HG03060 (cell line): ENCODE measurements at regions not wholly inside any gene's neighbourhood (a gene's known extent, or its start where the extent isn't known, plus 50 kb on each side); places are given as distances from the start of the nearest gene placed in this dataset.

ENCODE experiments used
- ATAC-seq: cut with Tn5 transposase; IDR thresholded peaks from one replicate; pipeline ENCODE4 v1.9.1; 2021; ENCODE audit warnings: low read depth, moderate number of reproducible peaks; ENCODE audit not compliant: unreplicated experiment

DNA sequence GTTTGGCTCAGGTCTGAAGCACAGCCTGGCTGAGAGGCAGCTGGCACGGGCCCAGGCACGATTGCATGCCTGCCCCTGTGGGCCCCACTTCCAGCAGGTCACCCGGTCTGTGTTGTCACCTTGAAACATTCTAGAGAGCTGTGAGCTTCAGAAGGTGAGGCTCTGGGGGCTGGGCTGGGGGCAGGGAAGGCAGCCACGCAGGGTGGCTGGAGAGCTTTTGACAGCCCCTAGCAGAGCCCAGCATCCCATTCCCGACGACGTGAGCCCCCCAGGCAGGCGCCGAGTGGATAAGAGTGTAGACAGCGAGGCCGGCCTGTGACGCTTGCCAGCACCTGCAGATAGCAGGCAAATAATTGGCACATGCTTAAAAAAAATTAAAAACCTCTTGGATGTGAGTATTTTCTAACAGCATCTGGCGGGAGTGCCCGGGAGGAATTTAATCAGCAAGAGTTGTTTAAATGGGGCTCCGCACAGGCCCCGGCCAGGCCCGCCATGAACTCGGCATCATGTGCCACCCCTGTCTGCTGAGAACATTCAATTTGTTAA is 212.0 kb upstream of the TBX20 start:
- ATAC-seq: no peak

DNA sequence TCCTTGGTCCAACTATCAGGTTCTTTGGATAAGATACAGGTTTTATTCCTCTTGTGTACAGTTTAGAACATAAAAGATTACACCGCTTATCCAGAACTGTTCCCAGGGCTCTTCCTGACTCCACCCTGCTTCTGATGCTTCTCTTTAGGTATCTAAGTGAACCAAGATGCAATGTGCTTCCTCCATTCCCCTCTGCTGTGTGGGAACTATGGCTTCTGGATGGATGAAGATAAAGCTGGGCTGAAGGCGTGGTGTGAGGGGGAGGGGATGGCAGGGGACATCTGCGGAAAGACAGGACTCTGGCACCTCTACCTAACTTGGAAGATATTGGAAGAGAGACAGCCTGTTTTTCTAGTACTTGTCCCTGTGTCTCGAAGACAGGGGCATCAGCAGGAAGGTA is 209.9 kb upstream of the TBX20 start:
- no peak for ATAC-seq

DNA sequence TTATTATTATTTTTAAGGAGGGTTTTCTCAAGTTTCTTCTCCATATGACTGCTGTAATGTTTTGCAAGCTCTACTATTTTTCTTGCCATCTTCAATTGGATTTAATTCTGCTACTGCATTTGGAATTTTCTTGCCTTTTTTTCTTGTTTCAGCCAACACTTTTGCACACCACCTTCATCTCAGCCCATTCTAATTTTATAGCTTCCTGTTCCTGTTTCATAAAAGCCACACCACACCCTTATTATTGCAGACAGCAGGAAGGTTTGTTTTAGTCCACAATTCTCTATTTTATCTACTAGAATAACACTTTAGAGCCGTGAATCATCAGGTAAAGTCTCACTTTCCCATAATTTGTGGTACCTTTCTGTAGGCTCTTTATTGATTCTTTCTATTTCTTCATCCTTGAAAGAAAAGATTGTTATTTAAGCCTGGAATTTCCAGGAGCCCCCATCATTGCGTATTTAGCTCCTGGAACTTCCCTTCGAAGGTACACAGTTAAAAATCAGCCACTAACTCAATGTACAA is 209.3 kb upstream of the TBX20 start:
- ATAC-seq: no peak

DNA sequence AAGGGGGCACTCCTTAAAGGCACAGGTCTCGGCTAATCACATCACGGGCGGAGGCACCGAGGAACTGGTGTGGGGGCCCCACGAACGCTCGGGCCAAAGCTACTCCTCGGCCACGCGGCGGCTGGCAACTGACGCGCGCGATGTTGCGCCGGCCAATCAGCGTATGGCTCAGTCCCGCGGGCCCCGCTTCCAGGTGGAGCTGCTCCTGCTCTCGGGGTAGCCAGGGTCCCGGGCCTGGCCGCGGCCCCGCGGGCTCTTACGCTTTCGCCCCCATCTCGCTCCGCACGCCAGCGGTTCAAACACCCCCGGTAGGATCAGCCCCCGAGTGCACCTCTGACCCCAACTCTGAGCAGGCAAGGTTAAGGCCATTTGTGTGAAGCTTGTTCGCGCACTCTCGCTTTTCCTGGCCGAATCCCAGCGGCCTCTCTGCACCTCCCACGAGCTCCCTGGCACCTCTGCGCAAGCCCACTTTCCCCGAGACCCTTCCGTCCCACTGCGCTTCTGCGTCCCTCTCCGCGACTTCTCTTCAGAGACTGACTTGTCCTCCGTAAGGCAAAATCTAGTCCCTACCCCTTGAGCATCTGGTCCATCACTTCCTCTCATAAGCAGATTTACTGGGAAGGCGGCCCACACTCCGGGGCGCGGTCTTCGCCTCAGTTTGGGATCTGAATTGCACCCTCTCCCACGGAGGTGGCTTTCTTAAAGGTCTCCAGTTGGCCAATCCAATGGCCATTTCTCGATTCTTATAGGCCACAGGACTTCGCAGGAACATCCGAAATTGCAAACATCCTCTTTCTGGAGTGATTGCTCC is 200.9 kb upstream of the TBX20 start:
- no peak for ATAC-seq

DNA sequence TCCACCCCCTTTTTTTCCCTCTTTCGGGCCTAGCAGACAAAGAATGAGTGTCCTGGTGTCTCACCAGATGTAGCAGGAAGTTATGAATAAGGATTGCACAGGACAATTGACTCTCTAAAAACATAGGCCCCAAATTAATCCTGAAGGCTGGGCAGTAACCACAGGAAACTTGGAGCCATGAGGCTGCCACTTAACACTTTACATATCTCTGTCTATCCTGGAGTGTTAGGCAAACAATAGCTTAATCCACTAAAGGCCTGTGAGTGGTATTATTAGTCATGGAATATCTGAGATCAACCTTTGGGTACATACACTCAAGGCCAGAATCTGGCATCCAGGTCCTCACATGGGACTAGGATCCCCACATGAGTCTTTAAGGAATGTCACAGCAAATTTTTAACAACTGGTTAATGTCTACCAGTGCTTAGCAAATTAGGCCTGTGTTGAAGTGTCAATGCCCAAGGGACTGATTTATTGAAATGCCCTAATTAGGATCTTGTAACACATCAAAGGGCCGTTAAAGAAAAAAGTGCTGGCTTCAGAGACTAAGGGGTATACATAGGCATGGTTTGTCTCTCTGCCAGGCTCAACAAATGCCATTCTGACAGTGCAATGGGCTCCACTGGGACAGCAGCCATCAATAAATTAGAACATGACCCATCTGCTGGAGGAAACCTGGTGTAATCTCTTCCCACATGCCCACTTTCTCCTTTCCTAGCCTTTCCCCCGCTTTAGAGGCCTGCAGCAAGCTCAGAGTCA is 196.7 kb upstream of the TBX20 start:
- ATAC-seq: no peak

DNA sequence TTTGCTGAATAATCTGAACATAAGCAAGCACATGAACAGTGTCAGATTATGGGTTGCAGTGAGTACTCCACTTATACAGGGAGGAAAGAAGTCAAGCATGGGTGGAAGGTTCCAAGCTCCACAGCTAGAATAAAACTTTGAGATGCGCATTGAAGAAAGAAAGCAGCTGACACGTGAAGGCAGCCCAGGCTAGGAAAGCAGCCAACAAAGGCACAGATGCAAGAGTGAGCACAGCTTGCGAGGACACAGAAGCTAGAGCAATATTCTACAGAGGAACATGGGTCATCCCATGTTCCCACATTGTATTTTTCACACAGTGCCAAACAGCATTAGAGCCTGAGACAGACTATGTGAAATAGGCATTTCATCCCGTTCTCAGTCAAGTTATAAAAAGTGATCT is 194.6 kb upstream of the TBX20 start:
- no peak for ATAC-seq

DNA sequence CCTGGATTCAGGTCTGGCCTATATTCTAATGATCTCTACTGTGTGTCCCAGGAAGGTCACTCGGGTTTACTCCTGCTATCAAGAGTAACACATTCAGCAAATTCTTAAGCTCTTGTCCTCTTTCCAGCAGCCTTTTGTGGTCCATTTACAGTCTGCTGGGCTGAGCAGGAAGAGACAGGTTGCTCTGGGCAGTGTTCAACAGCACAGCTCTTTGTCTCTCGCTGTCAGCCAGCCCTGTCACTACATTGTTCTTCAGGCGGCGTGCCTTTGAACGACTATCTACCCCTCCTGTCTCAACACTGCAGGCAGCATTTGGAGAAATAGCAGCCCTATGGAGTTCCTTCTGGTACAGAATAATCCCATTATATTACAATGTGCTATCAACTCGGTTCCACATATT is 192.2 kb upstream of the TBX20 start:
- ATAC-seq: no peak

DNA sequence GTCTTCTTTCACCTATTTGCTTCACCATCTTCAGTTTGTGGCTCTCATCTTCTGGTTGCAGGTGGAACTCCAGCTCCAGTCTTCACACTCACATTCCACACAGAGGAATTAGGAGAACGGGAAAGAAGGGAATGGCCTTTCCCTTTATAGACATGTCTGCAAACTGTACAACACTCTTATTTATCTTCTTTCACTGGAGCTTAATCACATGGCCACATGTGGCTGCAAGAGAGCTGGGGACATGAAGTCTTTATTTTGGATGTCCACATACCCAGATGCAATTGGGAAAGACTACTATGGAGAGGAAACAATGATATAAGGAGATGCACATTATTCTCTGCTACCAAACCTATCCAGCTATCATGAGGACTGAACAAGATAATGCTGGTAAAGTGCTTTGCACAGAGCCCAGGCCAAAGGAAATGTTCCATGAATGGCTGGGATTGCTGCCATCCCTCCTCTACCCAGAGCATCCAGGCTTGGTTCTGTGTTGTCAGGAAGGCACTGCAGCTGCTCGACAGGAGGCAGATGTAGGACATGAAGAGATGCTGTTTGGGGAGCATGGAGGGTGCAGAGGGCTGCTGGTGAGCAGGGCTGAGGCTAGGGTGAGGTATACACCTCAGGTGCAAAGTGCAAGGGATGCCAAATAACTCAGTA is 183.8 kb upstream of the TBX20 start:
- no peak for ATAC-seq

DNA sequence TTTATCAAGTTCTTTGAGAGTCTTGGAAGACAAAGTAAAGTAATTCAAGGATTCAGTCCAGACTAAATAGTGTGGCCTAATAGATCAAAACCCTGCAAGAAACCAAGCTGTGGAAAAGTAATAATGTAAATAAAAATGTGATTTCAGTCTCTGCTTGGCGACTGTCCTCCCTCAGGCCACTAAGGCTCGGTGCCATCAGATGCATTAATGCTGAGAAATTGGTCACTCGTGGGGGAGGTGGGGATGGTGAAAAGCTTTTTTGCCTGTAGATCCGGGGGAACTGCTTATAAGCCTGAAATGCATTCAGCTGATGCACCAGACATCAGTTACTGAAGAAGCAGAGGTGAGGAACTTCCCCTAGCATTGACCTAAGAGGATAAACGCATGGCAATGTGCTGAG is 182.6 kb upstream of the TBX20 start:
- ATAC-seq: no peak

DNA sequence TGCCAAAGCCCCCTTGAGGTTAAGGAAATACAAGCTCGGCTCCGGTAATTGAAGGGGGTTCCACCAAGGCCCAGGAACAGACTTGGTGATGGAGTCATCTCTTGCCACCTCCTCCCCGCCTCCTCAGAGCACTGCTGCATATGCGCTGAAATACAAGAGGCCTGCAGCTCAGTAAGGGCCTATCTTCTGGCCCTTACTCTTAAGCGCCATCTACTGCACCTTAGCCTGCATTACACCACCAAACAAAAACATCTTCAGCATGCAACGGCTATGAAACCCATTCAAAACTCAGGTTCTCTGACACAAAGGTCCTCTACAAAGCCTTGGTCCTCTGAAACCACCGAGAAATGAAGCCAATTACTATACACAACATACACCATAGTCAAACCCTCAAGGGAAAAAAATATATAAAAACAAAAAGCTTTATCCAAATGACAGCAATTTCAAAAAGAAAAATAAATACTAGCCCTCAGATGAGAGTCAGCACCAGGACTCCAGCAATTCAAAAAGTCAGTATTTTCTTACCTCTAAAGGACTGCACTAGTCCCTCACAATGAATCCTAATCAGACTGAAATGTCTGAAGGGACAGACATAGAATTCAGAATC is 176.8 kb upstream of the TBX20 start:
- ATAC-seq: no peak

DNA sequence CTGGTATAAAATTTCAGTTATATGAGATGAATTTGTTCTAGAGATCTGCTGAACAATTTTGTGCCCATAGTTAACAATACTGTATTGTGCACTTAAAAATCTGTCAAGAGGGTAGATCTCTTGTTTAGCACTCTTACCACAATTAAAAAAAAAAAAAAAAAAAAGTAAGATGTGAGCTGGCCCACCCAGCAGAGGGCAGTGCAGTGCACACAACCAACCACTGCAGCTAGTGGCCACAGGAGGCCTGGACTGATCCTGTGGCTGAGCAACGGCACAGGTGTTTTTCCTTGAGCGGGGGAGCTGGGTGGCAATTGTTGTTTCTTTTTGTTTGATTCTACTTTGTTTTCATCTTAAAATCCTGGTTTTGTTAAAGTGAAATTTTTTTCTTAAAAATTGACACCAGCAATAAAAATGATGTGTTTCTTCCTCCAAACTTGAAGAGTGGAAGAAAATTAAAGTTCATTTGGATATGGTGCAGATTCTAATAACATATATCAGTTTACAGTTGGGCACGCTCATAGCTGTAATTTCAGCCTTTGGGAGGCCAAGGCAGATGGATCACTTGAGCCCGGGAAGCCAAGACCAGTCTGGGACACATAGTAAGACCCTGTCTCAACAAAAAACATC is 171.1 kb upstream of the TBX20 start:
- no peak for ATAC-seq

DNA sequence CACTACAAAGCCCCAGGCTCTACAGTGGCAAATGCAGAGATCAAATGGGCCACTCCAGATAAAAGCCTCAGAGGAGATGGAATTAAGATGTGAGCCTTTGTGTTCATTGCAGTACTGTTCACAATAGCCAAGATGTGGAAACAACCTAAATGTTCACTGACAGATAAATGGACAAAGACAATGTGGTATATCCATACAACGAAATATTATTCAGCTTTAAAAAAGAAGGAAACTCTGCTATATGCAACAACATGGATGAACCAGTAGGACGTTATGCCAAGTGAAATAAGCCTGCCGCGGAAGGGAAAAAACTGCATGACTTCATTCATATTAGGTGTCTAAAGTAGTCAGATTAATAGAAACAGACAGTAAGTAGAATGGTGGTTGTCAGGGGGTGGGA is 170.5 kb upstream of the TBX20 start:
- ATAC-seq: no peak

DNA sequence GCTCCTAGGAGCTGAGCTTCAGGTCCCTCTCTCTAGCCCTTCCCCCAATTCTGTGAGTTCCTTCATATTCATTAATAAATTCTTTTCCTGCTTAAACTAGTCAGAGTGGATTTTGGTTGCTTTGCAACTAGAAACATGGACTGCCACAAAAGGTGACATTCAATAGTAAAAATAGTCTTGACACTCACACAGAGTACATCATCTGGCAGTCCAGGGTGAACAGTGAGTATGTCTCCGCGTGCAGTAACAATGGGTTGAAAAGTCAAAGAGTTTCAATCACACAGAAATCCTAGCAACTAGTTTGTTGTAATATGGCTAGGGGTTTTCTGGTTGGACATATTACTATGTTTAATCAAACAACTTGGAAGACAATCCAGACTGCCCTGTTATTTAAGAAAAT is 168.8 kb upstream of the TBX20 start:
- no peak for ATAC-seq

DNA sequence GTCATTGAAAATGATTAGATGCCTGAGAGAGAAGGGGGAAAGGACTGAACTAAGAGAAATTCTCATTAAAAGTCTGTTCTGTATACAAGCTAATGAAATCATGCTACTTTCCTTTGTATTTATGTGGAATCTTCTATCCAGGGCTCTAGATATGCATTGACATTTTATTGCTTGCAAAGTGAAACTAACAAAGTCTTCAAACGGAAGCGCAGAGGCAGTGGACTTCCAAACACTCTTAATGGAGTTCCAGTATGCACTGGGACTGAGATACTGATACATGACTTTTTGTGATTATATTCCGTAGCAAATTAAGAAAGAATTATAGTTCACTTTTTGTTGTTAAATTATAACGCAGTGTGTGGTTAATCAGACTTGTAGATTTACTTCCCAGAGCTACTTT is 166.8 kb upstream of the TBX20 start:
- no peak for ATAC-seq

DNA sequence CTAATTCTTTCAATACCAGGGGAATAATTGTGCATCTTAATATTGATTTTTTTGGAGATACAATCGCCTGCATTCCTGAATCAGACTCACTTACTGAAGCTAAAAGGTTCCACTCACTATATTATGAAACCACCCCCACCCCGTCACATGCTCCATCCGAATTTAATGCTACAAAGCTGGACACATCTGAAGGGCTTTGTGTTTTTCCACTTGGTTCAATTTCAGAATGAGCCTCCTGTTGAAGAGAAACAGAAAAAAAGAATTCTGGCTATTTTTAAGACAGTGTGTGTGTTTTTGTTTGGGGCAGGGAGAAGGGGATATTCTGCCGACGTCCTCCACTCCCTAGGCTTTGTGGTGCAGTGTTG is 165.5 kb upstream of the TBX20 start:
- ATAC-seq: no peak

DNA sequence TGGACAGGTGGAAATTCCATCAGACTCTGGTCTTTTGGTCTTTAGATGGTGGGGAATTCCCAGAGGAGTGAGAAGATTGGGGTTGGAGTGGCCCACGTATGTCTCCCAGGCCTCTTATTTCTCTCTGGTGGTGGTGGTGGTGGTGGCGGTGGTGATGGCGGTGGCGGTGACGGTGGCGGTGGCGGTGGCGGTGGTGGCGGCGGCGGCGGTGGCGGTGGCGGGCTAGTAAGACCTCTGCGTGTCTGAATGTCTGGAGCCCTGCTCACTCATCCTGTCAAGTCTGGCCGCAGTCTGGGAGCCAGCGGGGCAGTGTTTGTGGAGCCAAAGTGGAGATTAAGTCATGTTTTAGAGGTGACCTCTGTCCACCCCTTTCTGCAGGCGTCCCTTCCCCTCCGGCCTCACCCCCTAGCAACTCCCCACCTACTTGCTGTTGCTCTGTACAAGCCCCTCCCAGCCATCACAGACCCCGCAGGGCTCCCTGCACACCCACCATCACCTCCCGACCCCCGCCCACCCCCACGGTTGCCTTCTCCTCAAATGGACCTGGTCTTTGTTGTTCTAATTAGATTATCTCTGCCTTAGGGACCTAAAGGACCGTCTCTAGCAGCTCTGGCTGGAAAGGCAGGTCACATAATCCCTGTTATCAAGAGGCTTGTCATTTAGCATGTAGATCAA is 165.0 kb upstream of the TBX20 start:
- ATAC-seq: no peak

DNA sequence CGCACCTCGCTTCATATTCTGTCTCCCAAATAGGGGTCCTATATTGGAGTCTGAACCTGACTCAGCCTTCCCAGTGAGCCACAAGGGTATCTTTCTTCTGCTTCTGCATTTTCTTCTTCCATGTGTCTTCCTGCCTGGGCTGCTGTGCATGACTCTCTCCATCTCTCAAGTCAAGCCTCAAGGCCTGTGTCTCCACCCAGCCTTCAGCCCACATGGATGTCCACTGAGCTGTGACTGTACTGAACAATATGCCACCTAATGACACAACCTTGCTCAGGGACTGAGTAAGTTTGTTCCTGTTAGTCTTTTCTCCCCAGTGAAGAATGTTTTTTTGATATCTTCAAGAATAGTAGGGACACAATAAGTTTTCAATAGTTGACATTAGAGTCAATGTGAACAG is 162.7 kb upstream of the TBX20 start:
- ATAC-seq: no peak

DNA sequence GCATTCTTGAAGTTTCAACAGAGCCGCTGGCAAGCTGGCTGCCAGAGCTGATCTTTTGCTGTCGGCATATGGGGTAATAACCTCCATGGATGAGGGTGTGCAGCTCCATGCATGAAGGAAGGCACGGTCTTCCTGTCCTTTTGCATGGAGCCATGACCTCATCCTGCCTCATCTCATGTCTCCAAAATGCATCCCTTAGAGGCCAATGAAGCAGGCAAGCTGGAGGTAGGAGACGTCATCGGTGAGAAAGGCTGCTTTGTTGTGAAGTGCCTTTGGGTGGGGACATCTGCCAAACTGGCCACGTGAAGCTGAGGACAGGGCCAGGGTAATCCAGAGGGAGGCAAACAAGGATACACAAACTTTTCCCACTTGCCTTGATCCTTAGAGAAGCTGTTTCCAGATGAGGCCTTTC is 161.5 kb upstream of the TBX20 start:
- no peak for ATAC-seq

DNA sequence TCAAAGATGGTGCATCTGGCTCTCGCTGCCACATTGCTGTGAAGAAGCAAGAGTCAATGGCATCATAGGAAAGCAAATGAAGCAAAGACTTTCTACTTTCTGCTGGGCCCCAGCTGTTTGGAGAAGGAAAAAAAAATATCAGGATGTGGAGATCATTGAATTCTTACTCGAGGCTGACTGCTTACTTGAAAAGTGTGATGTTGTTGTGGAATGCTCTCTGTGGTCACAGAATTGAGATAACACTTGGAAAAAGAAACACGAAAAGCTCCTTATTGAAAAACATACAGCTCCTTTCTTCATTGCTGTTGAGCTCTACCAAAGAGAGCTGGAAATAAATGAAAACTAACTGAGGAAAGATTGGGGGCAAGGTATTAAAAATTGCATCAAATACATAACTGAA is 157.4 kb upstream of the TBX20 start:
- ATAC-seq: no peak

DNA sequence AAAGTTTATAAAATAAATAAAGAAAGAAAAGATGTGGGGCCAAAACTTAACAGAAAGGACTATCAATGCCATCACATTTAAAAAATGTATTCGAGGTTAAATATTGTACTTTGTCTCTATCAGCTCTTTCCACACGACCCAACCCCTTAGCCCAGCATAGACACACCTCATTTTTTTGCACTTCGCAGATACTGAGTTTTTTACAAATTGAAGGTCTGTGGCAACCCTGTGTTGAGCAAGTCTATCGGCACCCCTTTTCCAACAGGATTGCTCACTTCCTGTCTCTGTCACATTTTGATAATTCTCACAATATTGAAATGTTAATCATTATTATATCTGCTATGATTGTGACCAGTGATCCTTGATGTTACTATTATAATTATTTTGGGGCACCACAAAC is 151.6 kb upstream of the TBX20 start:
- ATAC-seq: no peak
